ENCODE measurements at regions not wholly inside any gene's neighbourhood (a gene's known extent, or its start where the extent isn't known, plus 50 kb on each side); places are given as distances from the start of the nearest gene placed in this dataset.

DNA sequence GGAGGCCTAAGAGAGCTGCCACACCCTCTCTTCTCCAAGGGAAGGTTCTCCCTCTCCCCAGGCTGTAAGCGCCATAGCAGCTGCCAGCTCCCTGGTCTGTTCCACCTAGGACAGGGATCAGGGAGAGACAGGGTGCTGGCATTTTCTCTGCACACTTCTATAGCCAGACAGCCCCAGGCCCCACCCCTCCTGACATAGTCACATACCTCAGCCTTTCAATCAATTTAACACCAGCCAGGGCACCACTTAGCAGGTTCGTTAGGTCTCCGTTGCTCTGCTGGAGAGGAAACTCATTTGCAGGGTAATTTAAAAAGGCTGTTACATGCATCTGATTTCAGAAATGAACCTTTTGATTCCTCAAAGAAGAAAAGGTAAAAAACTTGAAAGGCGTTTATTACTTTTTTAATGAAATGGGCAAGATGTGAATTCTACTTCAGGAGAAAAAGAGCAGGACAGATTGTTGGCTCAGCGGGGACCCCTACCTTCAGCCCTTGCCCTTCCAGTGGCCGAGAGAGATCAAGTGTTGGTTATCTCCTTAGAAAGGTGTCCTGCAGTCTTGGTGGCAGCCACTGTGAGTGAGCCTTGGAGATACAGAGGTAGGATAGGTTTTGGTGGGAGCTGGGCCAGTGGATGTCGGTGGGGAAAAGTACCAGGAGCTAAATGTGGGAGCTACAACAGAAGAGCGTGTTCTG lies 180.5 kb upstream of the GALNT17 start:
- in situ Hi-C loops (cut with HindIII; ENCODE audit: low pct_unique_long_range_greater_than_20kb, low sequenced_read_pairs) = no loop called here
- no peak for DNase-seq (ENCODE audit: low read depth)

DNA sequence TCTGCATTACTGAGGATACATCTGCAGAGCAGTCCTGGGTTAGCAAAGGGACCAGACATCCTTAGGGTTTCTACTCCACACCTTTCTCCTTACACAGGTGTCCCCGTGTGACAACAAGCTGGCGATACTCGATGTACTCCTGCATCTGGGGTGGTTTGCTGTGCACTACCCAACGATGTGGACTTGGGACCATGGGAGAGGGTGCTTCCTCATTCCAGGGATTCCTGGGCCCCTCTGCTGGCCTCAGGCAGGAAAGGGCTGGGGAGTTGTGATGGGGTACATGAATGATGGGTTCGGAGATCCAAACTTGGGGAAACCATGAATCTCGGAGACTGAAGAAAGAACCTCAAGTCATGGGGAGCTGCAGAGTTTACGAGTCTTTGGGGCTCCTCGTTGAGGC lies 179.6 kb upstream of the GALNT17 start:
- DNase-seq (ENCODE audit: low read depth) = no peak
- in situ Hi-C loops (cut with HindIII; ENCODE audit: low pct_unique_long_range_greater_than_20kb, low sequenced_read_pairs) = no loop called here

DNA sequence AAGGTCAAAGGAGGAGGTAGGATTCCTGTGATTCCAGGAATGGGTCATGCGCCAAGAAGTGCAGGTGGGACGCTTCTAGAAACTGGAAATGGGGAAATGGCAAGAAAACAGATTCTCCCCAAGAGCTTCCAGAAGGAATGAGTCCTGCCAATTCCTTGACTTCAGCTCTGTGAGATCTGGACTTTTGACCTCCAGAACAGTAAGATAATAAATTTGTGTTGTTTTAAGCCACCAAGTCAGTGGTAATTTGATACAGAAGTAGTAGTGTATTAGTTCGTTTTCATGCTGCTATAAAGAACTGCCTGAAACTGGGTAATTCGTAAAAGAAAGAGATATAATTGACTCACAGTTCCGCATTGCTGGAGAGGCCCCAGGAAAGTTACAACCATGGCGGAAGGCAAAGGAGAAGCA lies 178.6 kb upstream of the GALNT17 start:
- in situ Hi-C loops (cut with HindIII; ENCODE audit: low pct_unique_long_range_greater_than_20kb, low sequenced_read_pairs) = no loop called here
- DNase-seq (ENCODE audit: low read depth) = no peak

DNA sequence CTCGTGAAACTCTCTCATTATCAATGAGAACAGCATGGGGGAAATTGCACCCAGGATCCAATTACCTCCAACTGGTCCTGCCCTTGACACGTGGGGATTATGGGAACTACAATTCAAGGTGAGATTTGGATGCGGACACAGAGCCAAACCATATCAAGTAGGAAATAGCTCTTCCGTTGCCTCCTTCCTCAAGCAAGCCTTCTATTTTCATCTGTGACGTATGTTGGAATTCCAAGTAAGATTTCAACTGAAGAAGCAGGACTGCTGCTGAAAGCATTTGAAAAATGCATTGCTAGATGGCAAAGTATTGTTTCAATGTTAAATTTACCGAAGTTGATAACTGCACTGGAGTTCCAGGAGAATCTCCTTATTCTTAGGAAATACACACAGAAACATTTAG lies 178.1 kb upstream of the GALNT17 start:
- in situ Hi-C loops (cut with HindIII; ENCODE audit: low pct_unique_long_range_greater_than_20kb, low sequenced_read_pairs) = no loop called here
- no peak for DNase-seq (ENCODE audit: low read depth)

DNA sequence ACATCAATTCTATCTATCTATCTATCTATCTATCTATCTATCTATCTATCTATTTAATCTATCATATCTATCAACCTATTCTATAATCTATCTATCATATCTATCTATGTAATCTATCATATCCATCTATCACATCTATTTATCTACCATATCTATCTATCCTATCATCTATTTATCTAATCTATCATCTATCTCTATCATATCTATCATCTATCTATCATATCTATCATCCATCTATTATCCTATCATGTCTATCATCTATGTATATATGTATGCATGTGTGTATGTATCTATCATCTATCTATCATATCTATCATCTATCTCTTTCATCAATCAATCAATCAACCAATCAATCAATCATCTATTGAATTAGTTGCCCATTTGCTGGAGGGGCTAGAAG lies 159.3 kb upstream of the GALNT17 start:
- no peak for DNase-seq (ENCODE audit: low read depth)
- in situ Hi-C loops (cut with HindIII; ENCODE audit: low pct_unique_long_range_greater_than_20kb, low sequenced_read_pairs) = no loop called here

DNA sequence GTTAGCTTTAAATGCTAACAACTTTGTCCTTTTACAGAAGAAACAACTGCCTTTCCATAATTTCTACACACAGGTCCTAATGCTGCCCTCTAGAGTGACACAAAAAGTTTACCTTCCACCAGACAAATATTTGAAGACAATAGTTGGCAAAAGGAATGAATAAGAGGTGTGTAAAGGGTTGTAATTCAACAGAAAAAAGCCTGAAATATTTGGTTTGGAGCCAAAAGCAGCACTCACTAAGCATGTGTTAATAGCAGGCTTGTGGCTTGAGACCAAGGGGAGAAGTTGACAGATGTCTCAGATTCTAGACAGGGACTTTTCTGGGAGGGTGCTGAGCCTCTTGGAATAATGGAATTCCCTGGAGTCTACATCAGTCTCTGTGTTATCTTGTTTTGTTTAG lies 156.2 kb upstream of the GALNT17 start:
- no peak for DNase-seq (ENCODE audit: low read depth)
- in situ Hi-C loops (cut with HindIII; ENCODE audit: low pct_unique_long_range_greater_than_20kb, low sequenced_read_pairs) = no loop called here

DNA sequence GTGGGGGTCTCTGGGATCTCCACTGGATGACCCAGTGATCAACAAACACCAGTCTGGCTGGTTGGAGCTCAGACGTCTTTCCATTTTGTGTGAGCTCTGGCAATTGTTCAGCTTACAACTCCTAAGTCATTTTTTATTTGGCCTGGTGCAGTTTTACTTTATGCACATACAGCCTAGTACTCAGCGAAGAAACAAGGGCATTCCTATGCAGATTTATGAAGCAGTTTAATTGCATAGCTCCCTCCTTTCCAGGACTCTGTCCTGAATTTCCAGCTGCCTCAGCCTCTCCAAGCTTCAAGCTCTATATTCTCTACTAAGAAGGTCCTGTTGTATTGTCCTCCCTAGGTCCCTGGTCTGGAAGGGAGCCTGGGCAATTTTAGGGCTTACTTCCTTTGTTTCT lies 145.6 kb upstream of the GALNT17 start:
- in situ Hi-C loops (cut with HindIII; ENCODE audit: low pct_unique_long_range_greater_than_20kb, low sequenced_read_pairs) = no loop called here
- no peak for DNase-seq (ENCODE audit: low read depth)

DNA sequence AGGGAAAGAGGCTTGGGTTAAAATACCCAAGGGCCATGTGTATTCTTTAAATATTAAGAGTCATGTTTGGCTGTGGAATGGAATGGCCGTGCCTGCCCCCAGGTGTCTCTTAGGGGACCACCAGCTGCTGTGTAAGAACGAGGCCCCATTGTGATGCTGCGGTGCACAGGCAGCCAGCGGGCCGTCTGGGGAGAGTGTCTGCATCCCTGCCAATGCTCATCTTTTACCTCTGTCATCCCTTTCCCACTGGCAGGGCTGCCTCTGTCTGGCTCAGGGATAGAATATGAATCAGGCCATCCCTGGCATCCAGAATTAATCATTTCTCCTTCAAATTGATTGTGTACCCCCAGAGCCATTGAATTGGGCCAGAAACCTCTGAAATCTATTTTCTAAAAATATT lies 137.8 kb upstream of the GALNT17 start:
- in situ Hi-C loops (cut with HindIII; ENCODE audit: low pct_unique_long_range_greater_than_20kb, low sequenced_read_pairs) = no loop called here

DNA sequence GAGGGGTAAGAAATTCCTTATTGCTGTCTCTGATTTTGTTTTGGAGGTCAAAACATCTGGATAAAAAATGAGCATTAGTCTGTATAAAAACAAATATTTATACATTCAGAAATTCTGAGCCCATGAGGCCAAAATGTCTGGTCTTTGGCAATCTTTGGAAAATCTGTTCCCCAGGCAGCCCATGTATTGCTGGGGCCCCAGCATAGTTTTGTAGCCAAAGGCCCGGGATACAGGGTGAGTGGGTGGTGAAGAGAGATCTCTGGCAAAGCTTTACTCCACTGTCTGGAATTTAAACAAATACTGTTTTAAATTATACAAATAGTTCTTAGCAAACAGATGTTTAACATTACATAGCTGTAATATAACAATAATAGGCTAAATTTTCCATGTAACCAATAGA lies 134.7 kb upstream of the GALNT17 start:
- in situ Hi-C loops (cut with HindIII; ENCODE audit: low pct_unique_long_range_greater_than_20kb, low sequenced_read_pairs) = no loop called here

More for the DNA sequence above, 137.8 kb upstream of the GALNT17 start:
- DNase-seq (ENCODE audit: low read depth) = no peak

DNA sequence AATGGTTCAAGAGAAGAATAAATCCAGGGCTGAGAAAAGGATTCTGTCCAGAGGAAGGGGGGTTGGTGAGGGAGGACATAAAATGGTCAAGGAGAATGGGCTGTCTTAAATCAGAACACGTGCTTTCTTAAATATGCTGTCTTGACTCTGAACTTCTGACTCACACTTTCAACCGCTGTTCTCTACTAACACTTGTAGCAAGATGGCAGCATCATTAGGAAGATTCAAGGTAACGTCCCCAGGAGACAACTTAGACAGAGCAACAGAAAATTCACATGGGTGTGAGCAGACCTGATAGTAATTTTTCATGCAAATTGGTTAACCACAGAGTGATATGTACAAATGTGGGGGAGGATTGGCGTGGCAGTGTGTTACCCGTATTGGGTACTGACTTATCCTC lies 126.8 kb upstream of the GALNT17 start:
- in situ Hi-C loops (cut with HindIII; ENCODE audit: low pct_unique_long_range_greater_than_20kb, low sequenced_read_pairs) = no loop called here
- DNase-seq (ENCODE audit: low read depth) = no peak

More for the DNA sequence above, 134.7 kb upstream of the GALNT17 start:
- no peak for DNase-seq (ENCODE audit: low read depth)

DNA sequence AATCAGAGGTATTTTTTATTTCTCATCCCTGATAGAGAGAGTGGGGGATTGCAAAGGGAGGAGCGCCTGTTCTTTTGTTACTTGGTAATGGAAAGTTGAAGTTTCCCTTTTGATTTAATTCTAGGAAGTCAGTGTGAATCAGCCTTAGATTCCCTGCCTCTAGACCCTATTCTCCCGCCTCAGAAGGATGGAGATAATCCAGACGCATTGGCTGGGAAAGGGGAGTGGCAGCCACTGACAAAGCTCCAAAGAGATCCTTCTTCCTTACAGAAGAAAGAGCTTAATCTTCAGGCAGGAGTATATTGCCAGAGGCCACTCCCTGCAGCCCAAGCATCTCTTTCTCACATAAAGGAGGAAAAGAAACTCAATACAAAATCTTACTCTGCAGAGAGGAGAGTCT lies 122.3 kb upstream of the GALNT17 start:
- no peak for DNase-seq (ENCODE audit: low read depth)
- in situ Hi-C loops (cut with HindIII; ENCODE audit: low pct_unique_long_range_greater_than_20kb, low sequenced_read_pairs) = no loop called here

DNA sequence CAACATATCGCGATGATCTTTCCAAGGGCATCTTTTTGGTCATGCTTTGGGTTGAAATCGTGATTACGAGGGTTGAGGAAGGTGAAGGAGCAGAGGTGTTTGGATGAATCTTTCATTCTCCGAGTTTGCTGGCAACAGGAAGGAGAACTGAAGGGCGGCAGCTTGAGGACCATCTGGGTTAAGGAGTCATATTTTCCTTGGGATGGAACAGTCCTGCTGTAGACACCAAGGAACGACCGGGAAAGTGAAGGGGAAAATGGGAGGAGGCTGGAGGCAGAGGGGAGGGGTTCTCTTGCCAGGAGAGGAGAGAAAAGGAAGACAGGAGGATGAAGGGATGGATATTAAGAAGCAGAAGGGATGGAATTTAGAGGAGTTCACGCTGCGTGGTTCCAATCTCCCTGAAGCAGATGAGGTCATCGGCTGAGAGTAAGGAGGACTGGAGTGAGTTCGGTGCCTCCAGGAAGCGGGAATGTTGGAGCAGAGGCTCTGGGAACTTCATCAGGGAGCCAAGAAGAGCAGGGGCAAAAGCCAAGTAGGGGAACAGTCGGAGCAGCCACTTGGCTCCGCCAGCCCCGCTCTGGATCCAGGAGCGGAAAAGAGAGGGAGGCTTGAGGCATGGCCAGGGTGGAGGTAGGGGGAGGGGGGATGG lies 116.6 kb upstream of the GALNT17 start:
- in situ Hi-C loops (cut with HindIII; ENCODE audit: low pct_unique_long_range_greater_than_20kb, low sequenced_read_pairs) = no loop called here
- DNase-seq (ENCODE audit: low read depth) = no peak

DNA sequence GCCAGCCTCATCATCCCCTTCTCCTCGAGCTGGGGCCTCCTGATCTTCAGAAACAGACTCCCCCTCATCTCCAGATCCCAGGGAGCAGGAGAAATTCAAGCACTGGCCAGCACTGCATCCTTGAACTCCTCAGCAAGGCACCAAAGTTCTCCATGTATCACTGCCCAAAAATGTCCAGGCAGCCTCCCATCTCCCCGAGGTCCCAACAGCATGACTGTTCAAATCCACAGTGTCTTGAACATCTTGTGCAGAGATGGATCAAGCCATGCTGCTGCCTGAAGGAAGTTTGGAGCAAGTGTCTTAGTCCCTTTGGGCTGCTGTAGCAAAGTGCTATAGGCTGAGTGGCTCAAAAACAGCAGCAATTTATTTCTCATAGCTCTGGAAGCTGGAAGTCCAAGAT lies 115.5 kb upstream of the GALNT17 start:
- no peak for DNase-seq (ENCODE audit: low read depth)
- in situ Hi-C loops (cut with HindIII; ENCODE audit: low pct_unique_long_range_greater_than_20kb, low sequenced_read_pairs) = no loop called here

DNA sequence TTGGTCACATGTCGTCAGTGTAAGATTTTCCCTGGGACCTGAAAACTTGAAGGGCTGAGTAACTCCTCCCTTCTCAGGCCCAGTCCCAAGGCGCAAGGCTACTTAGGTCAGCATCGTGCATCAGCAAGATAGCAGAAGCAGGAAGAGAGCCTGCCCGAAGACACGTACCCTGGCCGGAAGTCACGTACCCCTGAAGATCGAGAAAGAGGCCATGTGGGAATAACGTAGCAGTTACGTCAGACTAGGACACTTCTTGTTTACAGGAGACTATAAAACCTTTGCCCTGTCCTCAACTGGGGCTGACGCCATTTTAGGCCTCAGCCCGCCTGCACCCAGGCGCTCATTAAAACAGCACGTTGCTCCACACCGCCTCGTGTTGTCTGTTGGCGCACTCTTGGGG lies 114.3 kb upstream of the GALNT17 start:
- DNase-seq (ENCODE audit: low read depth) = no peak
- in situ Hi-C loops (cut with HindIII; ENCODE audit: low pct_unique_long_range_greater_than_20kb, low sequenced_read_pairs) = no loop called here

DNA sequence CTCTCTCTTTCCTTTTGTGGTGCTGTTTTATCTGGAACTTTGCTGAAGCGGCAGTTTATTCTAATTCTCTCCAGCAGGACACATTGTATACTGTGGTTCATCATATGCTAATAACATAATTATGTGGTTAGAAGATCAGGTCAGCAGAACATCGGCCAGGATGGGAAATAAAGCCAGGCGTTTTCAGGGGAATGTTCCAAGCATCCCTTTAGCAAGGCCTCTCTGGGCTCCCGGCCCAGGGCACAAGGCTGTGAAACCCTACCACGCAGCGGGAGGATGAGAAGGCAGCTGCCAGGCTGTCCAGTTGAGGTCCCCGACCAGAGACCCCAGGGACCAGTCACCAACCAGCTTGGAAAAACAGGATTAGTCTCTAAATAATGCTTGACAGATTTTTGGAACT lies 112.2 kb upstream of the GALNT17 start:
- no peak for DNase-seq (ENCODE audit: low read depth)
- in situ Hi-C loops (cut with HindIII; ENCODE audit: low pct_unique_long_range_greater_than_20kb, low sequenced_read_pairs) = no loop called here

DNA sequence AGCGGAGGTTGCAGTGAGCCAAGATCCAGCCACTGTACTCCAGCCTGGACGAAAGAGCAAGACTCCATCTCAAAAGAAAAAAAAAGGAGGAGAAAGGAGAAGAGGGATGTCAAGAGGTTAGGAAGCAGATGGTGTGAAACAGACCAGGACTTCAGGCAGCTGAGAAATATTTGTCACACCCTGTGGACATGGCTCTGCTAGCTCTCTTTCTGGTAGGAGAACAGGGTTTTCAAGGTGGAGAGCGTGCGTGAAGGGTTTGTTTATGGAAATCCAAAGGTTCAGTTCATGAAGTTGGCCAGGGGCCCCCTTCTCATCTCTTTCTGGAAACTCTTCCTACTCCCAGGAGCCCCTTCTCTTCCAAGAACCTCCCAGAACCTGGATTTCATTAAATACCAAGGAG lies 110.8 kb upstream of the GALNT17 start:
- no peak for DNase-seq (ENCODE audit: low read depth)
- in situ Hi-C loops (cut with HindIII; ENCODE audit: low pct_unique_long_range_greater_than_20kb, low sequenced_read_pairs) = no loop called here

DNA sequence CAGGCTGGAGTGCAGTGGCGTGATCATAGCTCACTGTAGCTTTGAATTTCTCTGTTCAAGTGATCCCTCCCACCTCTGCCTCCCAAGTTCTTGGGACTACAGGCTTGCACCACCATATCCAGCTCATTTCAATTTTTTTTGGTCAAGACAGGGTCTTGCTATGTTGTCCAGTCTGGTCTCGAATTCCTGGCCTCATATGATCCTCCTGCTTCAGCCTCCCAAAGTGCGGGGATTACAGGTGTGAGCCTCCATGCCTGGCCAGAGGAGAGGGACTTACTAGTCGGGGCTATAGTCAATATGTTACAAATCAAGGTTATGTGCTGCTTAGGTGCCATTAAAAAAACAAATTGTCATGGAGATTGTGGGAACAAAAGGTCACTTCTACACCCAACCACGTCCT lies 105.3 kb upstream of the GALNT17 start:
- in situ Hi-C loops (cut with HindIII; ENCODE audit: low pct_unique_long_range_greater_than_20kb, low sequenced_read_pairs) = no loop called here
- no peak for DNase-seq (ENCODE audit: low read depth)

DNA sequence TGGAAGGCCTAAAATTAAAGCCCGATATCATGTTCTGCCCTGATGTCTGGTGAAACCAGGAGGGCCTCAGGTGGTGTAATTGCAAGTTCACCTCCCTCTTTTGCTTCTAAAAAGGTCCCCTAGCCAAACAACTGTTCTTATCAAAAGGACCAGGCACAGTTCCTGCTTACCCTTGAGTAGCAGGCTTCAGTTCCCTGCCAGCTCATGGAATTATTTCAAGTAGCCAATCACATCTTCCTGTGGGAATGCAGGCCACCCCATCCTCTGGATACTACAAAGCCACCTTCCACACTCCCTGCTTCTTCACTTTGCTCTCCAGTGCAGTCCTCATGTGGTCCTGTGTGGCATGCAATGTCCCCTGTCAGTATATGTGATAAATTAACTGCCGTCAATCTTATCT lies 97.7 kb upstream of the GALNT17 start:
- DNase-seq (ENCODE audit: low read depth) = no peak
- in situ Hi-C loops (cut with HindIII; ENCODE audit: low pct_unique_long_range_greater_than_20kb, low sequenced_read_pairs) = no loop called here

DNA sequence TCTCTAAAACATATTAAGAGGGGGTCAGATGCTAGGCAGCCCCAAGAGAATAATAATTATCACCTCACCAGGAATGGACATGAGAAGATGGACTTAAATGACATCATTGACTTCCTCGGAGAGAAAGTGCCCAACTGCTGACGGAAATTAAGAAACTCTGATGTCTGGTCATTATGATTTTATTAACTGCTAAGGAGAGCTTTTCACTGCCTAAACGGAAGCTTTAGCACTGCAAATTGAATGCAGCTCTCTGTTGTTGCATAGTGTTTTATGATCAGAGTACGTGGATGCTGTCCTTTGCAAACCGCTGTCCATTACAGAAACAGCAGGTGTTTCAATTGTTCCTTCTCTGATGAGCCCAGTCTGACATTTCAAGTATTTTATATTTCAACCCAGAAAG lies 89.4 kb upstream of the GALNT17 start:
- no peak for DNase-seq (ENCODE audit: low read depth)
- in situ Hi-C loops (cut with HindIII; ENCODE audit: low pct_unique_long_range_greater_than_20kb, low sequenced_read_pairs) = no loop called here

DNA sequence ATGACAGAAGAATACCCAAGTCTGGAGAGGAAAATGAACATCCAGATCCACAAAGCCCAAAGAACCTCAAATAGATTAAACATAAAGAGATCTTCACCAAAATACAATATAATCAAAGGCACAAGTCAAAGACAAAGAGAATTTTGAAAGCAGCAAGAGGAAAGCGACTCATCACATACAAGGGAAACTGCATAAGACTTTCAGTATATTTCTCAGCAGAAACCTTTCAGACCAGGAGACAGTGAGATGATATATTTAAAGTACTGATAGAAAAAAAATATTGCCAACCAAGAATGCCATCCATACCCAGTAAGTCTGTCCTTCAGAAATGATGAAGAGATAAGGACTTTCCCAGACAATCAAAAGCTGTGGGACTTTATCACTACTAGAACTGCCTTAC lies 81.5 kb upstream of the GALNT17 start:
- DNase-seq (ENCODE audit: low read depth) = no peak
- in situ Hi-C loops (cut with HindIII; ENCODE audit: low pct_unique_long_range_greater_than_20kb, low sequenced_read_pairs) = no loop called here
